ENCODE measurements at regions not wholly inside any gene's neighbourhood (a gene's known extent, or its start where the extent isn't known, plus 50 kb on each side); places are given as distances from the start of the nearest gene placed in this dataset.
"Not testable (repeated sequence)": the region's sequence is repeated elsewhere in the genome, so short reads cannot be mapped to it uniquely, and the experiment has no call there.

DNA sequence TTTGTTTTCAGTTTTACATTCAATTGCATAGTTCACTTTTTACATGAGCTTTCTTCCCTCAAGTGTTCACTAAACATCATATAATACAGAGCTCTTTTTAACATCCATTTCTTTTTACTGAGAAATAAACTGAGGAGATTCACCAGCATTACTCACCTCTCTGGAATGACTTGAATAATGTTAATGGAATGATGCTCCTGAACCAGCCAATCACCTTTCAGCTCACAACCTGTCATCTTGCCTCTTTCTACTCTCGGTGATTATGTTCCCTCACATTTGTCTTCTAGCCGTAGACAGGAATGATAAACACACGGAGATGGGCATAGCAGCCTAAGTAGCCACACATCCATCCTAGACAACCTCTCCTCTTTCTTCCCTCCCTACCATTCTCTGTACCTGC lies 301.7 kb downstream of the PAX3 start:
- no peak for DNase-seq

DNA sequence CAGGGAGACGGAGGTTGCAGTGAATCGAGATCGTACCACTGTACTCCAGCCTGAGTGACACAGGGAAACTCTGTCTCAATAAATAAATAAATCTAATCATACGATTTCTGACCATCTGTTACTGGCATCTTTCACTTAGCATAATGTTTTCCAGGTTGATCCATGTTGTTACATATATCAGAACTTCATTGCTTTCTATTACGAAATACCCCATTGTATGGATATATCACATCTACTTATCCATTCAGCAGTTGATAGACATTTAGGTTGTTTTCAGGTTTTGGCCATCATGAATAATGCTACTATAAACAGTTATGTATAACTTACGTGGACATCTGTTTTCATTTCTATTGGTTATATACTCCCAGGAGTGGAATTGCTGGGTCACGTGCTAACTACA lies 303.9 kb downstream of the PAX3 start:
- no peak for DNase-seq

DNA sequence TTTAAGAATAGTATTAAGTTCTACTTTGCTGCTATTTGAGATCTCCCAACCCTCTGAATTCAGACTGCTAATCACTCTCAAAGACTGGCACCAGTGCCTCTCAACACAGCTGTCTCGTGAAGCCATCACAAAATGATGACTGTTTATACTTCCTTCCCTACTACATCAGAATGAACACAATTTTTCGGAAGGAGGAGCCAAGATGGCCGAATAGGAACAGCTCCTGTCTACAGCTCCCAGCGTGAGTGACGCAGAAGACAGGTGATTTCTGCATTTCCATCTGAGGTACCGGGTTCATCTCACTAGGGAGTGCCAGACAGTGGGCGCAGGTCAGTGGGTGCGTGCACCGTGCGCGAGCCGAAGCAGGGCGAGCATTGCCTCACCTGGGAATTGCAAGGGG lies 314.4 kb downstream of the PAX3 start:
- not testable (repeated sequence) for DNase-seq

DNA sequence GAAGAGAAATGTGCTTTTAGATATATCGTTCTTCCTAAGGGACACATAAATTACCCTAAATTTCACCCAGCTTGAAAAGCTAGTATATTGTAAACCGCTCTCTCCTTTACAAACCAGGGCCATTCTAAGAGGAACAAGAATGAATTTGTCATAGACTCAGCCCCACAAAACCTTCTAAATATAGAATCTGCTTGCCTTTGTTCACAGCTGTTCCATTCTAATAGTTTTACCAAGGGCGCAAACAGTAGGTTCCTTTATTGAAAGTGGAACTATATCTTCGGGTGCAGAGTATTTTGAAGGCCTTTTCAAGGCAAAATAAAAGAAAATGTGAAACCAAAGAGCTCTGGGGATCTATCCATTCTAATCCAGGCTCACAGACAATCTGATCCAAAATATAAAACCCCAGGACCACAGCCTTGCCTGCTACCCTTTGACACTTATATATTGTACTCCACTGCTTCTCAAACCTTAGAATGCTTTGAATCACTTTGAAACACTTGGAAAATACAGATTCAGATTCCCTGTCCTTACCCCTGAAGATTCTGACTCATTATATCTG lies 316.8 kb downstream of the PAX3 start:
- no peak for DNase-seq

DNA sequence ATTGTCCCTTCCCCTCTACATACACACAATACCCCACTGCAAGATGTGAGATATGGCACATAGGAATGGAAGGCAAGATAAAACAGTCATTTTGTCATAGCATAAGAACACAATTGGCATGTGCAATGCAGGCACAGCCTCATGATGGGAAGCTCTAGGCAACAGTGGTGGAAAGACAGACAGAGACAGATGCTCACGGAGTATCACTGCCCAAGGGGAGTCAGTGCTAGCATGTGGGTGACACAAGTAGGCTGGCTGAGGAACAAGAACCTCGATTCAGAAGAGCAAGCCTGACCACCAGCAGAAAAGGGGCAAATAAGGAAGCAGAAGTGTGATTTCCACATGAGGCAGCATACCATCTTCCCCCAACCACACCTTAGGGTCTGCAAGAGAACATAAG lies 323.6 kb downstream of the PAX3 start:
- no peak for DNase-seq

DNA sequence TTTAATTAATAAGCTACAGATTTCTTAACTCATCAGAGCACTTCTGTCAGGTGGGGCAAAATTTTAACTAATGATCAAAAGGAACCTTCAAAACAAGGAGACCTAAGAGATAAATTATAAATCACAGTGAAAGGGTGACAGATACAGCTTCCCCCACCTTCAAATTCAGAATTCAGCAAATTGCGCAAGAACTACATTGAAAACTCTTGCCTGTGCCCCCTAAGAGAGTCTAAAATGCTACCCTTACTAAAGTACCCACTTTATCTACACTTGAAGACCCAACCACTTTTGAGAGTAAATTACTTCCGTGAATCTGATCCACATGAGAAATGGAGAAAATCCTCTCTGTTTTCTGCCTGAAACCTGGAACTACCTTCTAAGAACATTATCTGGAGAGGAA lies 324.9 kb downstream of the PAX3 start:
- no peak for DNase-seq

DNA sequence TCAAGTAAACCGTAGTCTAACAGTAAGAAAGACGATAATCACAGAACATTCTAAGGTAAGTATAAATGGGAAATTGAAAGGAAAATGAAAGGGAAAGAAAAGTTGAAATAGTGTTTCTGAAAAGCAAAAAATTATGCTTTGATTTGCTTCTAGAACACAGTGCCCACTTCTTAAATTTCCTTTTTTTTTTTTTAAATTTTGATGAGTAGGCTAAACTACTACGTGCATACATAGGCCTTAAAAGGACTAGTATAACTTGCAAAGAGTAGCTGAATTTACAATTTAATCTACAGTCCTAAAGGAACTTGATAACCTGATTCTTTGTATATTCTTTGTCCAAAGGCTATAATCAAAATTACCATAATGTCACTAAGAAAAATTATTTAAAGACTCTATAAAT lies 325.3 kb downstream of the PAX3 start:
- no peak for DNase-seq

DNA sequence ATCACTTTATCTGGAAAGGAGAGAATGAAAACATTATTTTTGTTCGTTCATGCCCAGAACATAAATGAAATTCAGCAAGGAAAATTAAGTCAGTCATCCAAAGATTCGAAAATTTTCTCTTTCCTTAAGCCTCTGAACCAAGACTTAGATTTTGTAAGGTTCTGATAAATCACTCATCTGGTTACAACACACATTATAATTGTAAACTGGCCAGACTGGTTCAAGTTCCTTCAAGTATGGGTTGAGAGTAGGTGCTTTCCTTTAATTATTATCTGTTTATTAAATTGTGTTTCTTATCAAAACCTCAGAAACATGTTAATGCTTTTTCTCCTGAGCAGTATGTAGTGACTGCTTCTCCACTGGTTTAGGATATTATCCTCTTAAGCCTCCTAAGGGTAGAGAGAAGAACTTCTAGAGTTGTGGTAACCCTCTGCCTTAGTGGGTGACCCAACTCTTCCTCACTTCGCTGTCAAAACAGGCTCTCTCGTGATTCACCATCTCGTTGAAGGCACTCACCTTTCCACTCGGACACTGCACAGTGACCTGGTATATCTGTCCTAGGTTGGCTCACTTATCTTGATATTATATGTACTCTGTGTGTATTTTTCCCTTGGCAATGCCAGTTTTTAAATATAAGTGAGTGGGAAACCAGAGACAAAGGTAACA lies 325.9 kb downstream of the PAX3 start:
- no peak for DNase-seq

DNA sequence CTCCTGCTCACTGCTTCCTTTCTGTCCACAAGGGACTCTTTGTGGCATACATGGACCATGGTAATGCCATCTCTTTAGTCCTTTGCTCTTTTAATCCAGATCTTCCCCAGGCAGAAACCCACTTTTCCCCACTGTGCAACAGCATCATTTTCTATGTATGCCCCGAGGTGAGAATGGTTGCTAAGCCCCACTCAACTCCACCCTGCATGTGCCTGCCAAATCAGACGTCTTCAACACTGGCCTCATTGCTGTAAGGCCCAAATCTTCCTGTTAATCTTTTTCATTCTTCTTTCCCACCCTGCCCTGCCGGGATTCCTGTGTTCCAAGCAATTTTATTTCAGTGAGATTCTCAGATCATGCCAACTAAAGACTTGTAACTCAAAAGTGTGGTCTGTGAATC lies 328.4 kb downstream of the PAX3 start:
- no peak for DNase-seq

DNA sequence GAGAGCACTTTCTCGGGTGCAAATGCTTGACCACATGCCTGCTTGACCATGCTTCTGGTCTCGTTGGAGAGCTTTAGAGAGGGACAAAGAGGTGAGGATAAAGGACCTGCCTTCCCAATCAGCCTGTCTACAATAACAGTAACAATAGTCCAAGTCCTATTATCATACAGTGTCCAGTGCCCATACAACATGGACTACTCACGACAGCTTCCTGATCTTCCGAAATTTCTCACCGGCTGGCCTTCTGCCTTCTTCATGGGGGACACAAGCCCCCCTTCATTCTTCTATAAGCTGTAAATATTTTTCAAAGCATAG lies 329.0 kb downstream of the PAX3 start:
- DNase-seq = no peak

DNA sequence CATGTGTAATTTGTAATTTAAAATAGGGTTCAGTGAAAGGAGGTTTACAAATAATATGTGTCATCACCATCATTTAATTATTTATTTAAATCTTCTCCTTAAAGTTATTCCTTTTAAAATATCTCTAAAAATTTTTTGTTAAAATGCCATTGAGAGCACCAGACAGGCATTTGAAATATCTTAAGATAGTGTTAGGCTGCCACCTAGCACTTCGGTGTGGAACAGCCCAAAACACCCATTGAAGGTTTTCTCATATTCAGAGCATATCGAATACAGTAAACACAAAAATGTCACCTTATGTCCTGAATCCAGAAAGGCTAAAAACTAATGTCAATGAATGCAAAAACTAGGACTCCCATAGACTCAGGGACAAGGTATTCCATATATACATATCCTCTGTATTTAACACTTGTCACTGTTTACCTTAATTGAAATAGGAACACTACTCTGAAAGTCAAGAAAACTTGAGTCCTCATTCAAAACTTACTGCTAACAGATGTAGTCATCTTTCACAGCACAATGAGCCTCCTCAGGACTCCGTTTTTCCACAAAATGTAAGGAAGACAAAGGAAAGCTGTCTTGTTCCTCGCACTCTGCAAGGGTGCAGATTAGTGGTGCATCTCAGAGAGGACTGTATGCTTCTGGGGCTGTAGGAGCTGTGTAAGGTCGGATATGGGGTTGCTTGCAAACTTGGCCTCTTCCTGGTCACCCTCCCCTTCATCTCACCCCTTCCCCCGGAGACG lies 329.5 kb downstream of the PAX3 start:
- DNase-seq = peak; percentile 52

DNA sequence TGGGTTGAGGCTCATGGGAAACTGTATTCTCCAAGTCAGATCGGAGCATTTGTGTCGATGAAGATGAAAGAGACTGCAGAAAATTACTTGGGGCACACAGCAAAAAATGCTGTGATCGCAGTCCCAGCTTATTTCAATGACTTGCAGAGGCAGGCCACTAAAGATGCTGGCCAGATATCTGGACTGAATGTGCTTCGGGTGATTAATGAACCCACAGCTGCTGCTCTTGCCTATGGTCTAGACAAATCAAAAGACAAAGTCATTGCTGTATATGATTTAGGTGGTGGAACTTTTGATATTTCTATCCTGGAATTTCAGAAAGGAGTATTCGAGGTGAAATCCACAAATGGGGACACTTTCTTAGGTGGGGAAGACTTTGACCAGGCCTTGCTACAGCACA lies 336.6 kb downstream of the PAX3 start:
- DNase-seq = no peak

DNA sequence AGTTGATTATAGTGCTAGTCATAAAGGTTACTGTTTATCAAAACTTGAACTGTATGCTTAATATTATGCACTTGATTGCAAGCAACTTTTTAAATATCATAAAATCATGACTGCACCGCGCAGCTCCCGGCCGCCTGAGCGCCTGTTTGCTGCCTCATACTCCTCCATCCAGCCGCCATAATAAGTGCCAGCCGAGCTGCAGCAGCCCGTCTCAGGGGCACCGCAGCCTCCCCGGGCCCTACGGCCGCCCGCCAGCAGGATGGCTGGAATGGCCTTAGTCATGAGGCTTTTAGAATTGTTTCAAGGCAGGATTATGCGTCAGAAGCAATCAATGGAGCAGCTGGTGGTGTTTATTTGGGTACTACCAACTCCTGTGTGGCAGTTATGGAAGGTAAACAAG lies 337.2 kb downstream of the PAX3 start:
- DNase-seq = no peak

DNA sequence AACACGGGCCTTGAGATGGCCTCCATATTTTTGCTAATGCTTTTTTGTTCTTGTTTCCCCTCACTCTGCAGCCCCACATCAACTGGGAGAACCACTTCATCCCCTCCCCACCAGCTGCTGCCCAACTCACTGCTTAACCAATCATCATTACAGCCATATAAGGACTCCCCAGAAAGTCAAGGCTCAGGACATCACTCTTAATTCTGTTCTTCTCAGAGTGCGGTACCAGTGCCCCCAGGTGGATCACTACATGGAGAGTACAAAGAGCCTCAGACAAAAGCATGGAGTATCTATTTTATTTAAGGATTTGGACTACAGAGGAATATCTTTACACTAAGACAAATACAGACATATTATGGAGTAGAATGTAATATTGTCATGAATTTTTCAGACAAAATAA lies 340.6 kb downstream of the PAX3 start:
- DNase-seq = no peak

DNA sequence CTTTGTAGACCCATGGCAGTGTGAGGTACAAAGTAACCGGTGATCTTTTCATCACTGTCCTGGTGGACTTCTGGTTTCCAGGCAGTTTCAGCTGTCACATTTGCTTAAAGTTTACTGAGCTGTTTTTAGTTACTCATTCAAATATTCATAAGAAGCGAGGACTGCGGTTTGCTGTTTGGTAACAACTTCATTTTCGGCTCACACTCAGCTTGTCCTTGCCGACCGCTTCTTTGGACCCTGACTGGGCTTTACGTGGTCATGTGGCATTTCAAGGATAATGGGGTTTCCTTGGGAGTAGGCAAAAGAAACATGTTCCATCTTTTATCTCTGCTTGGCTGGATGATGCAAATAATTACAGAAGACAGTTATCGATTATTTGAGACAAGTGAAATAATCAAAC lies 350.7 kb downstream of the PAX3 start:
- peak; percentile 51 for DNase-seq

DNA sequence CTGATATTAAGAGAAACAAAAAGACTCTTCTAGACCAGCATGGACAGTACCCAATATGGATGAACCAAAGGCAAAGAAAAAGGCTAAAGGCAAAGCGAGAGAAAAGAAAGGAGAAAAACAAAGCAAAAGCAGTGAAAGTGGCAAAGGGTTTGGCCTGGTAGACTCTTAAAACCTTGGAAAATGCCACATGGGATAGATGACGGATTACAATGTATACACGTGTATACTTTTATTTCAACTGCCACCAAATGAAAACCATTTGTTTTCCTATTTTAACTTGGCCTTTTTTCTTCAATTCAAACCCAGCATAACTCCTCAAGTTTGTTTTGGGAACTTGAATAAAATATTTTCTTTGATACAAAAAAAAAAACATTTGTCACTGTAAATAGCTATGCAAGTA lies 354.3 kb downstream of the PAX3 start:
- DNase-seq = not testable (repeated sequence)

DNA sequence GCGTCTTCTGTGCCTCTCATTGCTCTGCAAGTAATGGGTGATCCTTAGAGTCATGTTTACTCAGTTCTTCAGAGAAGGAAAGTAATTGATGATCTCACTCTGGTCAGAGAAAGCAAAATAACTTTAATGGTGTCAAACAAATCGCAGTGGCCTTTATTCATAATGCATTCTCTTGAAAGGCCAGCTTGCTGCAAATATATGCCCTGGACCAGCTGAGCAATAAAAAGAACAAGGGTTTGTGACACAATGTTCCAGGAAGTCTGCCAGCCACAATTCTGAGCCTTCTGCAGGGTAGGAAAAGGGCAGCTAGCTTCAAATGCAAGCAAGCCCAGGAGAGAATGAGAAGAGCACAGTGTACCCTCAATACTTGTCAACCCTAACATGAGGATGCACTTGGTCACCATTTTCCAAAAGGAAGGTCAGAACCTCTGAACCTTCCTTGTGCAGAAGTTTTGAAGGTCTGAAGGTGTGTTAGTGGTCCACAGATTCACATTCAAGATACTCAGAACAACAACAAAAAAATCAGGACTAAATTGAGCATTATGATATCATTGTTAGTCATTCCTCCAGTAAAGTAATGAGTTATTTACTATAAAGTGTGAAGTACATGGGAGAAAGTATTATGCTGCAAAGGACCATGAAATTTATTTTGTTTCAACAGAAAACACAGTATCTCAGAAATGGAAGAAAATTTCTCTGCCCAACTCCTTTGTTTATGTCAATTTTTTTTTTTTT lies 355.6 kb downstream of the PAX3 start:
- DNase-seq = no peak

DNA sequence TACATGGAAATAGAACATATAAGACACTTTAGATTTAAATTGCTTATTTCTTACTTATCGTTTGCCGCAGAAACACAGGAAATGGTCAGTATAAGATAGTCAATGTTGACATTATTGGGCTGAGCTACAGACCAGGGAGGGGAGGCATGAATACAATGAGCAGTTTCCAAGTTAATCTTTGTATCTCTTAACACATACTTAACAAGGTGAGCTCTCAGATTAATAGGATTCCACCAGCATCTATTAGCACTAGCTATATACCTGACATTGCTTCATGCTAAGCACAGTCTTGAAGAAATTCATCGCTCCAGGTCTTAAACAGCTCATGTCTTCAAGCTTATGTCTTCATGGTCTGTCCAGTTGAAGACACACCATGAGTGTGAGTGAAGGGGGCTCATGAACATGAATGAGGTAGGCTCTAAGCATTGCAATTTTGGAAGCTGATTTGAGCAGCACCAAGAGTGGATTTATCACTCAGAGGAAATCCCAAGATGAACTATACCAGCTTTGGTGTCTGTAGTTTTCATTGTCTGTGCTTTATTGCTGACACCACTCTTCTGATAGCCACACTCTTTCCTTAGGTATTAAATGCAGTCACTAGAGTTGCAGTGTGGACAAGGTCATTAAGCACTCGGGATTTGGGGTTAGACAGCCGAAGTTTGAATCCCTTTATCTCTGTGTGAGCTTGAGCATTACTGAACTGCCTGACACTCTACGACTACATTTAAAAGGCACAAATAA lies 359.3 kb upstream of the EPHA4 start:
- DNase-seq = no peak

DNA sequence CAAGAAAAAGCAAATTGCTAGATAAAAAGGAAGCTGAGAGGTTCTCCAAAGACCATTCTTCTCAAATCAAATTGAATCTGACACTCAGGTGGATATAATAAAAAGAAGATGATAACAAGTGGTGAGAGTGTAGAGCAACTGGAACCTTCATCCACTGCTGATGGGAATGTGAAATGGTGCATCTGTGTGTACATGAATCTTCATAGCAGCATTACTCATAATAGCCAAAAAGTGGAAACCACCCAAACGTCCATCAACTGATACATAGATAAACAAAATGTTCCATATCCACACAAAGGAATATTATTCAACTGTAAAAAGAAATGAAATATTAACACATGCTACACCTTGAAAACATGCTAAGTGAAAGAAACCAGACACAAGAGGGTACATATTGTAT lies 357.2 kb upstream of the EPHA4 start:
- DNase-seq = no peak

DNA sequence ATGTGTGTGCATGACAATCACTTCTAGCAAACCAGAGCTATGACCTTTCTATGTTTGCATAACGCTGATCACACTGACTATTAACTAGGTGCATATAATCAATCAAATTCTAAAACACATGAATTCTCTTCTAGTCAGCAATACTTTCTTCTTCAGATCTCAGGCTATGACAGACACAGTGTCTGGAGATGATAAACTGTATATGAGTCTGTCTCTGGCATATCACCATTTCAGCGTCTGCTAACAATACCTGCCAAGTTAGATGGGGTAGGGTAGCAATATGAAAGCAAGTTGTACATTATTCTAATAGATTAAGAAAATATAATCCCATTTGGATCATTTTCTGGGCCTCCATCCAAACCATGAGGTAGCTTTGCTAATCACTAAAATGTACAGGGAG lies 354.2 kb upstream of the EPHA4 start:
- no peak for DNase-seq

DNA sequence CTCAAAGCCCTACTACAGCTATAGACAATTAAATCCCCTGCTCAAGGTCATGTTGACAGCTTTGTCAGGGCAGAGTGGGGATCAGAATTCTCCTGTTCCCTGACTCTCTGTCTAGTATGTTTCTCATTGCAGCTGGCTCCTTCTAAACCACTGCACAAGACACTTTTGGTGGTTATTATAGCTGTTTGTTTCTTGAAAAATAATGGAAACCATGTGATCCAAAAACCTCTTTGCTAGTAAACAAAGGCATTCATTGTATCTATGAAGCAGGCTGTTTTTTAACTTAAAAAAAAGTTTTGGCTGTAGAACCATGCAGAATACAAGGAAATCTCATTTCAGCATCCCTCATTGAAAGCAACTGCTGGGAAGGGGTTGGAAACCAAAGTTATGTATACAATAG lies 352.5 kb upstream of the EPHA4 start:
- no peak for DNase-seq

DNA sequence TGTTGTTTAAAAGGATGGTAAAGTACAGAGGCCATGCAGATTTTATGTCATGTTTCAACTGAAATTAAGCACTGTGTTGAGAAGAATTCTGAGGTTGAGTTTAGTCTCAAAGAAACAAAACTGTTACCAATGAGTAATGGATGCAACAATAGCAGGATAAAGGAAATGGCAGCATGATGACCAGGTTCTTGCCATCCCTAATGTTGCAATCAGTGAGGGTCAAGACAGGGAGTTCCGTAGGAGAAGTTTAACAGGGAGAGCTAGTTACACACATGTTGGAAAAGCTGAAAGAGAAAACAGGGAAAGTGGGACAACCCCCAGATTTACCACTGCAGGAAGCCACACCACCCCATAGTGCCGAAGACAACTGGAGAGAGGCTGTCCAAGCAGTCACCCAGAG lies 343.8 kb upstream of the EPHA4 start:
- no peak for DNase-seq

DNA sequence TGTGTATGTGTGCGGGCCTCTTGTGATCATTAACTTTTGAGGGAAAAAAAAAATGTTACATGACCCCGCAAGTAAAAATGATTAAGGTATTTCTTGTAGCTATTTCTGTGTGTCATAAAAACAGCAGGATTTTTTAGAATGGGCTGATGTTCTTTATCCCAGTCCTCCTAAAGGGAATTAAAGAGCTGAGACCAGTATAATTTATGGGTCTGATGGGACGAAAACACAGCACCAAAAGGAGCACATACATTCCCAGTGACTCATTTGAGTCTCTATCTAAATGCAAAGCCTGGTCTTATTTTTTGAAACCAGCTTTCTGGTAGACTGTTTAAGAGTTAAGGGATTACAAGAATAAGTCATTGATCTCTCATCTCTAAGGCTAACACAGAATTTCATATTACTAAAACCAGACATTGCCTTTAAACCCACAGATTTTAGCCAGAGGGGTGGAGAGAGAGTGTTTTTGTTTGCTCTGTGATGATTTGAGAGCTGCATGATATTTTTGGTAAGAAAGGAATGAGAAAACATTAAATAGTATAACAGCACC lies 342.3 kb upstream of the EPHA4 start:
- DNase-seq = no peak

All from retina (tissue), 1 donor.